CD4-positive, alpha-beta memory T cell (primary cell): ENCODE measurements at regions not wholly inside any gene's neighbourhood (a gene's known extent, or its start where the extent isn't known, plus 50 kb on each side); places are given as distances from the start of the nearest gene placed in this dataset.

Source experiments
- CTCF ChIA-PET: fragments of 350-600 bp; sonication (Branson Sonifier 250); formaldehyde crosslinking; loops from one replicate; lab custom pipeline; 2021; ENCODE audit warnings: inconsistent platforms; ENCODE audit not compliant: partially characterized antibody; lab: Charles Lee
- POLR2A ChIA-PET: fragments of 350-600 bp; sonication (Branson Sonifier 250); formaldehyde crosslinking; loops from one replicate; lab custom pipeline; 2021; ENCODE audit not compliant: partially characterized antibody; lab: Charles Lee
- DNase-seq, 5 donors: peaks; one replicate each; pipeline versions ENCODE4 v3.0.0 to v3.0.0-alpha.2; 2020 to 2022; ENCODE audit warnings: mixed read lengths in 1 of 5
- H3K27ac ChIP-seq: one replicate; pipeline ENCODE4 v1.7.0; 2013; ENCODE audit warnings: low read depth, low read length
- H3K27me3 ChIP-seq: 2 replicates; pipeline ENCODE4 v1.7.0; 2013; ENCODE audit warnings: mild to moderate bottlenecking, low read length, moderate library complexity; ENCODE audit not compliant: insufficient read depth
- H3K36me3 ChIP-seq: 2 replicates; pipeline ENCODE4 v1.7.0; 2013; ENCODE audit warnings: mild to moderate bottlenecking, low read length, moderate library complexity; ENCODE audit not compliant: insufficient read depth
- H3K4me1 ChIP-seq: 2 replicates; pipeline ENCODE4 v1.7.0; 2013; ENCODE audit warnings: mild to moderate bottlenecking, low read length, moderate library complexity; ENCODE audit not compliant: insufficient read depth
- H3K4me3 ChIP-seq, 2 donors: one replicate each; pipeline ENCODE4 v1.7.0; 2013; ENCODE audit warnings: low read length in 2 of 2, mild to moderate bottlenecking in 1 of 2
- H3K9me3 ChIP-seq, 2 donors: one replicate each; pipeline ENCODE4 v1.7.0; 2013; ENCODE audit warnings: low read length in 2 of 2, control low read depth in 1 of 2; ENCODE audit not compliant: control insufficient read depth in 1 of 2
- H3K27ac Mint-ChIP-seq, 7 donors: one replicate each; pipeline ENCODE4 v1.8.0; 2020 to 2021; ENCODE audit warnings: mixed read lengths in 7 of 7, mild to moderate bottlenecking in 6 of 7, inconsistent platforms in 3 of 7, moderate library complexity in 3 of 7
- H3K27me3 Mint-ChIP-seq, 2 donors: one replicate each; pipeline ENCODE4 v1.8.0; 2020 to 2021; ENCODE audit warnings: mixed read lengths in 2 of 2
- H3K36me3 Mint-ChIP-seq, 2 donors: one replicate each; pipeline ENCODE4 v1.8.0; 2020 to 2021; ENCODE audit warnings: mixed read lengths in 2 of 2, inconsistent platforms in 1 of 2, mild to moderate bottlenecking in 1 of 2
- H3K4me1 Mint-ChIP-seq, 4 donors: one replicate each; pipeline ENCODE4 v1.8.0; 2020 to 2021; ENCODE audit warnings: mixed read lengths in 4 of 4, mild to moderate bottlenecking in 1 of 4
- H3K4me3 Mint-ChIP-seq, 8 donors: one replicate each; pipeline ENCODE4 v1.8.0; 2020 to 2021; ENCODE audit warnings: mixed read lengths in 8 of 8, mild to moderate bottlenecking in 7 of 8, moderate library complexity in 6 of 8, inconsistent platforms in 3 of 8
- H3K9me3 Mint-ChIP-seq, 8 donors: one replicate each; pipeline ENCODE4 v1.8.0; 2020 to 2021; ENCODE audit warnings: mixed read lengths in 8 of 8, mild to moderate bottlenecking in 5 of 8, inconsistent platforms in 3 of 8, moderate library complexity in 1 of 8
- intact Hi-C: fragments of 100-400 bp; cut with micrococcal nuclease; formaldehyde crosslinking; loops from one replicate; pipeline ENCODE4 v1.15.1; 2023

- POLR2A ChIA-PET = no interaction called here
- H3K27me3 Mint-ChIP-seq = no peaks in the 10 kb centered on the region
- Histone ChIP-seq H3K4me3 (no peak overlapping the region), H3K9me3 (no peaks in the 10 kb centered on the region), H3K27me3 (no peaks in the 10 kb centered on the region), H3K4me1 (no peaks in the 10 kb centered on the region), H3K36me3 (no peaks in the 10 kb centered on the region), H3K27ac (no peak overlapping the region)
- CTCF ChIA-PET = no interaction called here
- H3K4me3 Mint-ChIP-seq = no peak overlapping the region
- intact Hi-C loops = no loop called here
- no peak overlapping the region for H3K27ac Mint-ChIP-seq
- H3K36me3 Mint-ChIP-seq = no peaks in the 10 kb centered on the region
- H3K9me3 Mint-ChIP-seq = peaks cover 0 to 13% (median 2%) of the 10 kb centered on the region in 8 donors
- no peaks in the 10 kb centered on the region for H3K4me1 Mint-ChIP-seq
- DNase-seq = no peak
These were observed 1511.0 kb upstream of the SLC10A2 start for GRCh38 chr13:104577071-104577815.

DNA sequence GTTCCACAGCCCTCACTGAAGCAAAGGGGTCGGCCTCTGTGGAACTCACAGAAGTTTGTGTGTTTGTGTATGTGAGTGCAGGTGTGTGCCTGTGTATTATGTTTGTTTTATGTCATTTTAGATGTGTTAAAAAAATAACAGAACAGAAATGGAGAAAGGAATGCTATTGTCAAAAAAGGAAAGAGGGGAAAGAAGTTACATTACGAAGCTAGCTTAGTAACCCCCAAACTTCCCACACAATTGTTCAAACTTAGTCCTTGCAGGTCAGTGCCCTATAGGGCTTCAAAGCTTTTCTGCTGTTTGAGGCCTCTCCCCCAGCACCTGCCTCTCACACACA is 1505.6 kb upstream of the SLC10A2 start:
- no peak for DNase-seq
- Histone ChIP-seq H3K9me3 (no peaks in the 10 kb centered on the region), H3K4me1 (no peaks in the 10 kb centered on the region), H3K27me3 (no peaks in the 10 kb centered on the region), H3K4me3 (no peak overlapping the region), H3K36me3 (no peaks in the 10 kb centered on the region), H3K27ac (no peak overlapping the region)
- peak overlapping the region in 1 of 7 donors; percentile 30 for H3K27ac Mint-ChIP-seq
- ChIA-PET POLR2A (no interaction called here), CTCF (interaction anchor here (0.8 kb wide), 1 partner anchor 17 kb away, joined by 3 read pairs; no protein-coding TSS in a partner anchor)
- H3K36me3 Mint-ChIP-seq = no peaks in the 10 kb centered on the region
- no peak overlapping the region for H3K4me3 Mint-ChIP-seq
- no peaks in the 10 kb centered on the region for H3K4me1 Mint-ChIP-seq
- no peaks in the 10 kb centered on the region for H3K27me3 Mint-ChIP-seq
- peaks cover 0 to 2% (median 0%) of the 10 kb centered on the region in 8 donors for H3K9me3 Mint-ChIP-seq
- intact Hi-C loops = loop anchor here (5.0 kb wide), 1 partner anchor 1965 kb away; the partner anchor contains the start of gene EFNB2

GRCh38 chr13:104571161-104571892 is 1505.1 kb upstream of the SLC10A2 start:
- ChIA-PET CTCF (no interaction called here), POLR2A (no interaction called here)
- no peak overlapping the region for H3K4me3 Mint-ChIP-seq
- Histone ChIP-seq H3K36me3 (no peaks in the 10 kb centered on the region), H3K27me3 (no peaks in the 10 kb centered on the region), H3K4me3 (no peak overlapping the region), H3K27ac (no peak overlapping the region), H3K4me1 (no peaks in the 10 kb centered on the region), H3K9me3 (no peaks in the 10 kb centered on the region)
- H3K36me3 Mint-ChIP-seq = no peaks in the 10 kb centered on the region
- H3K27ac Mint-ChIP-seq = no peak overlapping the region
- H3K9me3 Mint-ChIP-seq = peaks cover 0 to 2% (median 0%) of the 10 kb centered on the region in 8 donors
- no peaks in the 10 kb centered on the region for H3K4me1 Mint-ChIP-seq
- DNase-seq = no peak
- intact Hi-C loops = loop anchor here (5.0 kb wide), 1 partner anchor 1966 kb away; the partner anchor contains the start of gene EFNB2
- no peaks in the 10 kb centered on the region for H3K27me3 Mint-ChIP-seq

- peaks cover 0 to 5% (median 0%) of the 10 kb centered on the region in 8 donors for H3K9me3 Mint-ChIP-seq
- no peaks in the 10 kb centered on the region for H3K27me3 Mint-ChIP-seq
- no peak overlapping the region for H3K4me3 Mint-ChIP-seq
- intact Hi-C loops = no loop called here
- POLR2A ChIA-PET = no interaction called here
- Histone ChIP-seq H3K36me3 (no peaks in the 10 kb centered on the region), H3K9me3 (no peaks in the 10 kb centered on the region), H3K4me1 (no peaks in the 10 kb centered on the region), H3K27me3 (no peaks in the 10 kb centered on the region), H3K27ac (no peak overlapping the region), H3K4me3 (no peak overlapping the region)
- CTCF ChIA-PET = no interaction called here
- no peaks in the 10 kb centered on the region for H3K36me3 Mint-ChIP-seq
- no peak overlapping the region for H3K27ac Mint-ChIP-seq
- no peaks in the 10 kb centered on the region for H3K4me1 Mint-ChIP-seq
- no peak for DNase-seq
These were observed 1500.9 kb upstream of the SLC10A2 start for GRCh38 chr13:104567114-104567513.

DNA sequence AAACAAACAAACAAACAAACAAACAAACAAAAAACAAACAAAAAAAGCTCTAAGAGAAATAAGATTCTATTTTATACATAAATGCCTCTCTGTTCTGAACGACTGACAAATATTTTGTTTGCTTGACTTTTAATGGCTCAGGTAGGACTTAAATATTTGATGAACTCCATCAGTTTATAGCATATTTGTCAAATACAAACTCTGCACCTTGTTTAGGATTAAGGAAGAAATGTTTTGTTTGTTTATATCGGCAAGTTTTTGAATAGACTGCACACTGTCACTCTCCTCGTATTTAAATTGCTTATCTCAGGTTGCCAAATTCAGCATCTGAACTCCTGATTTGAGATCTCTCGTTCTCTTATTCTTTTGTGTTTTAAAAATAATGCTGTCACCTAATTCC is 1499.7 kb upstream of the SLC10A2 start:
- no peaks in the 10 kb centered on the region for H3K27me3 ChIP-seq
- ChIA-PET POLR2A (no interaction called here), CTCF (no interaction called here)
- no peak overlapping the region for H3K27ac Mint-ChIP-seq
- no peak overlapping the region for H3K4me3 Mint-ChIP-seq
- H3K4me1 Mint-ChIP-seq = no peaks in the 10 kb centered on the region
- intact Hi-C loops = no loop called here
- no peak for DNase-seq
- no peak overlapping the region for H3K27ac ChIP-seq
- H3K36me3 Mint-ChIP-seq = no peaks in the 10 kb centered on the region
- no peak overlapping the region for H3K4me3 ChIP-seq
- no peaks in the 10 kb centered on the region for H3K4me1 ChIP-seq
- no peaks in the 10 kb centered on the region for H3K36me3 ChIP-seq
- H3K9me3 ChIP-seq = no peaks in the 10 kb centered on the region
- H3K9me3 Mint-ChIP-seq = peaks cover 0 to 5% (median 2%) of the 10 kb centered on the region in 8 donors
- no peaks in the 10 kb centered on the region for H3K27me3 Mint-ChIP-seq

- Mint-ChIP-seq H3K27ac (no peak overlapping the region), H3K9me3 (peaks cover 0 to 6% (median under 1%) of the 10 kb centered on the region in 8 donors), H3K4me3 (no peak overlapping the region), H3K27me3 (no peaks in the 10 kb centered on the region), H3K36me3 (no peaks in the 10 kb centered on the region), H3K4me1 (no peaks in the 10 kb centered on the region)
- DNase-seq = no peak
- H3K4me3 ChIP-seq = no peak overlapping the region
- no peak overlapping the region for H3K27ac ChIP-seq
- intact Hi-C loops = no loop called here
- ChIA-PET POLR2A (no interaction called here), CTCF (no interaction called here)
- no peaks in the 10 kb centered on the region for H3K36me3 ChIP-seq
- H3K9me3 ChIP-seq = no peaks in the 10 kb centered on the region
- H3K4me1 ChIP-seq = no peaks in the 10 kb centered on the region
- H3K27me3 ChIP-seq = no peaks in the 10 kb centered on the region
These were observed 1487.7 kb upstream of the SLC10A2 start for GRCh38 chr13:104553896-104554295.

- H3K27ac ChIP-seq = no peak overlapping the region
- H3K36me3 ChIP-seq = no peaks in the 10 kb centered on the region
- H3K36me3 Mint-ChIP-seq = no peaks in the 10 kb centered on the region
- no peaks in the 10 kb centered on the region for H3K27me3 Mint-ChIP-seq
- intact Hi-C loops = no loop called here
- H3K27me3 ChIP-seq = no peaks in the 10 kb centered on the region
- DNase-seq = no peak
- no peak overlapping the region for H3K27ac Mint-ChIP-seq
- peaks cover 0 to 6% (median 3%) of the 10 kb centered on the region in 8 donors for H3K9me3 Mint-ChIP-seq
- no peak overlapping the region for H3K4me3 Mint-ChIP-seq
- CTCF ChIA-PET = no interaction called here
- H3K9me3 ChIP-seq = no peaks in the 10 kb centered on the region
- no peaks in the 10 kb centered on the region for H3K4me1 ChIP-seq
- no peak overlapping the region for H3K4me3 ChIP-seq
- no peaks in the 10 kb centered on the region for H3K4me1 Mint-ChIP-seq
- POLR2A ChIA-PET = no interaction called here
These were observed 1487.0 kb upstream of the SLC10A2 start for GRCh38 chr13:104553186-104553585.
